ENCODE measurements at regions not wholly inside any gene's neighbourhood (a gene's known extent, or its start where the extent isn't known, plus 50 kb on each side); places are given as distances from the start of the nearest gene placed in this dataset.

DNA sequence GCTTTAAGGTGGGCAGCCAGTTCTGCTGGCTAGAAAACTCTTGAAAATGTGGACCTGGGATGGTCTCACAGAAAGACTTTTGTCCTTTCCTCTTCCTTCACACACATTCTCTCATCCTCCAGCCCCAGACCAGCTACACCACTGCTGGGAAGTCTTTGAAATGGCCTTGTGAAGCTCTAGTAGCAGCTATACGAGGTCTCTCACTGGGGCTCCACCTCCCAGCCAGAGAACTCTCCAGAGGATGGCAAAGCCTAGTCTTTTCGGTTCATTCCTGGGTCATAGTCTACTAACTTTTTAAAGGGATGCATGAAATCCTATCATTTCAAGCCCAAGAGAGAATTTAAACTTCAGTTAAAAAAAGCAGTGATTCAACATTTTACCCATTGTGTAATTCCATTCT, 133.9 kb upstream of the ERCC6L2 start:
- ATAC-seq (no peak), DNase-seq (ENCODE audit: extremely low read depth in 1 of 4, low spot score in 3 of 4) (no peak), FAIRE-seq (no peak)
- POLR2A ChIA-PET = no interaction called here
- Histone ChIP-seq H3K36me3 (ENCODE audit: control insufficient read depth, insufficient read depth, low read length) (no peaks in the 10 kb centered on the region), H3K27ac (ENCODE audit: extremely low read depth, low read depth, low read length) (no peak overlapping the region), H3K4me1 (replicated peaks in 1 of 2; ENCODE audit: control insufficient read depth in 2 of 2, insufficient read depth in 2 of 2, low read length in 2 of 2) (no peaks in the 10 kb centered on the region), H3K9me3 (replicated peaks; ENCODE audit: control insufficient read depth, insufficient read depth, low read depth, low read length) (no peaks in the 10 kb centered on the region), H3K9me1 (ENCODE audit: control insufficient read depth, insufficient read depth, low read length) (no peaks in the 10 kb centered on the region), H2AFZ (ENCODE audit: low read depth, low read length) (no peak overlapping the region), H3K4me3 (no peak overlapping the region), H3K79me2 (ENCODE audit: control insufficient read depth, insufficient read depth, low read length) (no peaks in the 10 kb centered on the region), H3K9ac (ENCODE audit: insufficient read depth in 1 of 2, low read depth in 2 of 2, low read length in 2 of 2) (no peak overlapping the region), H3K4me2 (ENCODE audit: insufficient read depth, low read length) (no peak overlapping the region), H4K20me1 (replicated peaks; ENCODE audit: control insufficient read depth, insufficient read depth, low read length) (no peaks in the 10 kb centered on the region), H3K27me3 (ENCODE audit: control insufficient read depth in 2 of 2, insufficient read depth in 2 of 2, low read length in 2 of 2) (peaks cover 15 to 47% of the 10 kb centered on the region in 2 experiments)
- intact Hi-C loops (cut with micrococcal nuclease) (no loop called here), in situ Hi-C loops (cut with MboI) (no loop called here)
- BruUV-seq (replicated peaks) = no TSS peak
- CTCF ChIA-PET (ENCODE audit: low intra/inter-chr PET ratio) = no interaction called here
- no peak for TF ChIP-seq HMG20B (CRISPR knock-in tag; IDR thresholded peaks at IDR 0.05)
- TF ChIP-seq, protein P1, sequence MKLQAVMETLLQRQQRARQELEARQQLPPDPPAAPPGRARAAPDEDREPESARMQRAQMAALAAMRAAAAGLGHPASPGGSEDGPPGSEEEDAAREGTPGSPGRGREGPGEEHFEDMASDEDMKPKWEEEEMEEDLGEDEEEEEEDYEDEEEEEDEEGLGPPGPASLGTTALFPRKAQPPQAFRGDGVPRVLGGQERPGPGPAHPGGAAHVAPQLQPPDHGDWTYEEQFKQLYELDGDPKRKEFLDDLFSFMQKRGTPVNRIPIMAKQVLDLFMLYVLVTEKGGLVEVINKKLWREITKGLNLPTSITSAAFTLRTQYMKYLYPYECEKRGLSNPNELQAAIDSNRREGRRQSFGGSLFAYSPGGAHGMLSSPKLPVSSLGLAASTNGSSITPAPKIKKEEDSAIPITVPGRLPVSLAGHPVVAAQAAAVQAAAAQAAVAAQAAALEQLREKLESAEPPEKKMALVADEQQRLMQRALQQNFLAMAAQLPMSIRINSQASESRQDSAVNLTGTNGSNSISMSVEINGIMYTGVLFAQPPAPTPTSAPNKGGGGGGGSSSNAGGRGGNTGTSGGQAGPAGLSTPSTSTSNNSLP (IDR thresholded peaks at IDR 0.05; ENCODE audit: borderline replicate concordance, low read depth, low read length) = no peak
- no peak for TF ChIP-seq NONO (IDR thresholded peaks at IDR 0.05; ENCODE audit: low read depth in 2 of 2, low read length in 1 of 2)
- TF ChIP-seq, protein P2, sequence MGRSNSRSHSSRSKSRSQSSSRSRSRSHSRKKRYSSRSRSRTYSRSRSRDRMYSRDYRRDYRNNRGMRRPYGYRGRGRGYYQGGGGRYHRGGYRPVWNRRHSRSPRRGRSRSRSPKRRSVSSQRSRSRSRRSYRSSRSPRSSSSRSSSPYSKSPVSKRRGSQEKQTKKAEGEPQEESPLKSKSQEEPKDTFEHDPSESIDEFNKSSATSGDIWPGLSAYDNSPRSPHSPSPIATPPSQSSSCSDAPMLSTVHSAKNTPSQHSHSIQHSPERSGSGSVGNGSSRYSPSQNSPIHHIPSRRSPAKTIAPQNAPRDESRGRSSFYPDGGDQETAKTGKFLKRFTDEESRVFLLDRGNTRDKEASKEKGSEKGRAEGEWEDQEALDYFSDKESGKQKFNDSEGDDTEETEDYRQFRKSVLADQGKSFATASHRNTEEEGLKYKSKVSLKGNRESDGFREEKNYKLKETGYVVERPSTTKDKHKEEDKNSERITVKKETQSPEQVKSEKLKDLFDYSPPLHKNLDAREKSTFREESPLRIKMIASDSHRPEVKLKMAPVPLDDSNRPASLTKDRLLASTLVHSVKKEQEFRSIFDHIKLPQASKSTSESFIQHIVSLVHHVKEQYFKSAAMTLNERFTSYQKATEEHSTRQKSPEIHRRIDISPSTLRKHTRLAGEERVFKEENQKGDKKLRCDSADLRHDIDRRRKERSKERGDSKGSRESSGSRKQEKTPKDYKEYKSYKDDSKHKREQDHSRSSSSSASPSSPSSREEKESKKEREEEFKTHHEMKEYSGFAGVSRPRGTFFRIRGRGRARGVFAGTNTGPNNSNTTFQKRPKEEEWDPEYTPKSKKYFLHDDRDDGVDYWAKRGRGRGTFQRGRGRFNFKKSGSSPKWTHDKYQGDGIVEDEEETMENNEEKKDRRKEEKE (IDR thresholded peaks at IDR 0.05; ENCODE audit: borderline replicate concordance in 1 of 2, control insufficient read depth in 1 of 2, low read depth in 2 of 2, low read length in 1 of 2) = no peak
- 0% methylated on average over 2 of the region's 2 CpGs for WGBS (ENCODE audit: insufficient coverage, low coverage, missing lambda C conversion rate)

Data from K562 (cell line).